ENCODE measurements at regions not wholly inside any gene's neighbourhood (a gene's known extent, or its start where the extent isn't known, plus 50 kb on each side); places are given as distances from the start of the nearest gene placed in this dataset.

- H3K36me3 ChIP-seq (ENCODE audit: control insufficient read depth, insufficient read depth, low read length), result no peaks in the 10 kb centered on the region
- no peak for TF ChIP-seq CTCF (IDR thresholded peaks at IDR 0.05)
- H3K4me3 ChIP-seq (ENCODE audit: low read length), result no peak overlapping the region
- Mint-ChIP-seq H3K27ac (no peak overlapping the region), H3K36me3 (no peaks in the 10 kb centered on the region), H3K4me1 (peaks cover 0 to under 1% of the 10 kb centered on the region in 2 donors), H3K9me3 (no peaks in the 10 kb centered on the region), H3K27me3 (ENCODE audit: low read depth in 2 of 2) (no peaks in the 10 kb centered on the region), H3K4me3 (no peak overlapping the region)
- H3K9me3 ChIP-seq (ENCODE audit: control insufficient read depth, insufficient read depth, low read length), result no peaks in the 10 kb centered on the region
- WGBS (ENCODE audit: insufficient coverage), result 93% methylated on average over 18 of the region's 18 CpGs
- H3K4me1 ChIP-seq (ENCODE audit: control insufficient read depth, insufficient read depth, low read length), result peaks cover 7% of the 10 kb centered on the region
- intact Hi-C loops (cut with micrococcal nuclease), result no loop called here
- H3K27me3 ChIP-seq (ENCODE audit: control insufficient read depth, insufficient read depth, low read length), result no peaks in the 10 kb centered on the region
- H3K27ac ChIP-seq (ENCODE audit: low read length), result no peak overlapping the region
- ATAC-seq, result no peak
- no peak for DNase-seq
Observed at GRCh38 chr2:239905884-239906654, 119.1 kb downstream of the NDUFA10 start.

DNA sequence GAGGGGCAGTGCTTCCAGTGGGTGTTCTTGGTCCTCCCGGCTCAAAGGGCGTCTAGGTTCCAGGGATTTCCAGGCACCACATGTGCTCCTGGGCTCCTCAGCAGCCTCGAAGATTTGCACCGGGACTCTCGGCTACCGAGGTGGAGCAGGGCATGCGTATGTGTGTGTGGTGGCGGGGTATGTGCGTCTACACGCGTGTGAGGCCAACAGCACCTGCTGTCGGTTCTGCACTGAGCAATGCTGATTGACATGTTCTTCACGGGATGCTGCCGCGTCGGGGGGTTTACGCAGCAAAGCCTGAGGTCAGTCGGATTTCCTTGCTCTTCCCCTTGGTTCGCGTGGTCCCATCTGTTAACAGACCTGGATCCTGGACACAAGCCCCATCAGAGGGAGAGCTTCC is 119.8 kb downstream of the NDUFA10 start:
- Mint-ChIP-seq H3K9me3 (no peaks in the 10 kb centered on the region), H3K27ac (no peak overlapping the region), H3K4me1 (no peaks in the 10 kb centered on the region), H3K36me3 (no peaks in the 10 kb centered on the region), H3K4me3 (no peak overlapping the region), H3K27me3 (ENCODE audit: low read depth in 2 of 2) (no peaks in the 10 kb centered on the region)
- H3K9me3 ChIP-seq (ENCODE audit: control insufficient read depth, insufficient read depth, low read length), result no peaks in the 10 kb centered on the region
- 96% methylated on average over 20 of the region's 20 CpGs for WGBS (ENCODE audit: insufficient coverage)
- no peaks in the 10 kb centered on the region for H3K4me1 ChIP-seq (ENCODE audit: control insufficient read depth, insufficient read depth, low read length)
- no peak for ATAC-seq
- TF ChIP-seq CTCF (IDR thresholded peaks at IDR 0.05), result no peak
- DNase-seq, result no peak
- H3K27ac ChIP-seq (ENCODE audit: low read length), result no peak overlapping the region
- H3K36me3 ChIP-seq (ENCODE audit: control insufficient read depth, insufficient read depth, low read length), result no peaks in the 10 kb centered on the region
- H3K4me3 ChIP-seq (ENCODE audit: low read length), result no peak overlapping the region
- intact Hi-C loops (cut with micrococcal nuclease), result no loop called here
- no peaks in the 10 kb centered on the region for H3K27me3 ChIP-seq (ENCODE audit: control insufficient read depth, insufficient read depth, low read length)

DNA sequence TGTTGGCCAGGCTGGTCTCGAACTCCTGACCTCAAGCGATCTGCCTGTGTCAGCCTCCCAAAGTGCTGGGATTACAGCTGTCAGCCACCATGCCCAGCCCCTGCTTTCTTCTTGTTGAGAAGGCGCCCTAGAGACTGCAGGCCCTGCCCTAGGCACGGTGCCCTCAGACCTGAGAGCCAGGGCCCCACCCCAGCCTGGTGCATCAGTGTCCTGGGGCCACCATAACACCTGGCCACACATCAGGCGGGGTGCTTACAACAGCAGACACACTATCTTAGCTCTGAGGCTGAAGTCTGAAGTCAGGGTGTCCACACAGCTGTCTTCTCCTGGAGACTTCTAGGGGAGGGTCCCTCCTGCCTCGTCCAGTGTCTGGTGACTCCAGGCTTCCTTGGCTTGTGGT is 120.6 kb downstream of the NDUFA10 start:
- ATAC-seq (no peak), DNase-seq (no peak)
- TF ChIP-seq CTCF (IDR thresholded peaks at IDR 0.05), result no peak
- WGBS (ENCODE audit: insufficient coverage), result 89% methylated on average over 6 of the region's 6 CpGs
- Mint-ChIP-seq H3K36me3 (no peaks in the 10 kb centered on the region), H3K27ac (no peak overlapping the region), H3K4me3 (no peak overlapping the region), H3K27me3 (ENCODE audit: low read depth in 2 of 2) (no peaks in the 10 kb centered on the region), H3K4me1 (no peaks in the 10 kb centered on the region), H3K9me3 (no peaks in the 10 kb centered on the region)
- intact Hi-C loops (cut with micrococcal nuclease), result no loop called here
- H3K36me3 ChIP-seq (ENCODE audit: control insufficient read depth, insufficient read depth, low read length), result no peaks in the 10 kb centered on the region
- H3K4me3 ChIP-seq (ENCODE audit: low read length), result no peak overlapping the region
- no peak overlapping the region for H3K27ac ChIP-seq (ENCODE audit: low read length)
- no peaks in the 10 kb centered on the region for H3K27me3 ChIP-seq (ENCODE audit: control insufficient read depth, insufficient read depth, low read length)
- H3K9me3 ChIP-seq (ENCODE audit: control insufficient read depth, insufficient read depth, low read length), result no peaks in the 10 kb centered on the region
- H3K4me1 ChIP-seq (ENCODE audit: control insufficient read depth, insufficient read depth, low read length), result no peaks in the 10 kb centered on the region

GRCh38 chr2:239903803-239904202 is 121.3 kb downstream of the NDUFA10 start:
- 92% methylated on average over 6 of the region's 6 CpGs for WGBS (ENCODE audit: insufficient coverage)
- Mint-ChIP-seq H3K27ac (no peak overlapping the region), H3K36me3 (no peaks in the 10 kb centered on the region)

More at GRCh38 chr2:239903803-239904202, 121.3 kb downstream of the NDUFA10 start:
- Histone ChIP-seq H3K36me3 (ENCODE audit: control insufficient read depth, insufficient read depth, low read length) (no peaks in the 10 kb centered on the region), H3K9me3 (ENCODE audit: control insufficient read depth, insufficient read depth, low read length) (no peaks in the 10 kb centered on the region), H3K4me3 (ENCODE audit: low read length) (no peak overlapping the region), H3K4me1 (ENCODE audit: control insufficient read depth, insufficient read depth, low read length) (no peaks in the 10 kb centered on the region), H3K27ac (ENCODE audit: low read length) (no peak overlapping the region), H3K27me3 (ENCODE audit: control insufficient read depth, insufficient read depth, low read length) (no peaks in the 10 kb centered on the region)
- no peak for TF ChIP-seq CTCF (IDR thresholded peaks at IDR 0.05)
- intact Hi-C loops (cut with micrococcal nuclease), result no loop called here
- H3K27me3 Mint-ChIP-seq (ENCODE audit: low read depth in 2 of 2), result no peaks in the 10 kb centered on the region
- H3K4me1 Mint-ChIP-seq, result no peaks in the 10 kb centered on the region
- H3K9me3 Mint-ChIP-seq, result no peaks in the 10 kb centered on the region
- DNase-seq, result no peak
- no peak for ATAC-seq
- H3K4me3 Mint-ChIP-seq, result no peak overlapping the region
